ENCODE measurements at regions not wholly inside any gene's neighbourhood (a gene's known extent, or its start where the extent isn't known, plus 50 kb on each side); places are given as distances from the start of the nearest gene placed in this dataset.

DNA sequence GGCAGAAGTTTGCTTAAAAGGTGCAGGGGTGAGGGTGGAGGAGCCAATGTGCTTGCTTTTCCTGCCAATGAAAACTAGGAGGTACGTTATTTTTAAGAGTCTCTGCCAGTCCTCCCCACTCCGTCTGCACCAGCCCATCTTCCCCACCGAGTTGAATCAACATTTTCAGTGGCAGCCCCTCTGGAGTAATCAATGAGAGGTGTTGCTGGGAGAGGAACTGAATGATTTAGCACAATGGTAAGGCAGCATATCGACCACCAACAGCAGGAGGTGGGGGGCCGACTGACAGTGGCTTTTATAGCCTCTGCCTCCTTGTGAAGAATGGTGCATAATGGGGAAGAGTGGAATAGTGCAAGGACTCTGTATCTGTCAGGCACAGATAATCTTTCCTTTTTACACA lies 1465.0 kb upstream of the GOT2 start:
- Mint-ChIP-seq H3K27me3 (ENCODE audit: unreplicated experiment) (no peaks in the 10 kb centered on the region), H3K9me3 (ENCODE audit: unreplicated experiment) (no peaks in the 10 kb centered on the region), H3K36me3 (ENCODE audit: unreplicated experiment) (no peaks in the 10 kb centered on the region), H3K4me1 (ENCODE audit: unreplicated experiment) (peaks cover 3% of the 10 kb centered on the region), H3K27ac (ENCODE audit: unreplicated experiment) (no peak overlapping the region), H3K4me3 (ENCODE audit: unreplicated experiment) (no peak overlapping the region)
- no peak for DNase-seq (ENCODE audit: extremely low spot score, unreplicated experiment)
- TF ChIP-seq, protein P1, sequence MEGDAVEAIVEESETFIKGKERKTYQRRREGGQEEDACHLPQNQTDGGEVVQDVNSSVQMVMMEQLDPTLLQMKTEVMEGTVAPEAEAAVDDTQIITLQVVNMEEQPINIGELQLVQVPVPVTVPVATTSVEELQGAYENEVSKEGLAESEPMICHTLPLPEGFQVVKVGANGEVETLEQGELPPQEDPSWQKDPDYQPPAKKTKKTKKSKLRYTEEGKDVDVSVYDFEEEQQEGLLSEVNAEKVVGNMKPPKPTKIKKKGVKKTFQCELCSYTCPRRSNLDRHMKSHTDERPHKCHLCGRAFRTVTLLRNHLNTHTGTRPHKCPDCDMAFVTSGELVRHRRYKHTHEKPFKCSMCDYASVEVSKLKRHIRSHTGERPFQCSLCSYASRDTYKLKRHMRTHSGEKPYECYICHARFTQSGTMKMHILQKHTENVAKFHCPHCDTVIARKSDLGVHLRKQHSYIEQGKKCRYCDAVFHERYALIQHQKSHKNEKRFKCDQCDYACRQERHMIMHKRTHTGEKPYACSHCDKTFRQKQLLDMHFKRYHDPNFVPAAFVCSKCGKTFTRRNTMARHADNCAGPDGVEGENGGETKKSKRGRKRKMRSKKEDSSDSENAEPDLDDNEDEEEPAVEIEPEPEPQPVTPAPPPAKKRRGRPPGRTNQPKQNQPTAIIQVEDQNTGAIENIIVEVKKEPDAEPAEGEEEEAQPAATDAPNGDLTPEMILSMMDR (IDR thresholded peaks at IDR 0.05), result no peak

GRCh38 chr16:60181536-60181935 lies 1447.4 kb upstream of the GOT2 start:
- H3K36me3 Mint-ChIP-seq (ENCODE audit: unreplicated experiment), result no peaks in the 10 kb centered on the region

GRCh38 chr16:60180609-60181008 lies 1446.5 kb upstream of the GOT2 start:
- peaks cover 4% of the 10 kb centered on the region for H3K27me3 Mint-ChIP-seq (ENCODE audit: unreplicated experiment)
- no peaks in the 10 kb centered on the region for H3K36me3 Mint-ChIP-seq (ENCODE audit: unreplicated experiment)
- no peak overlapping the region for H3K27ac Mint-ChIP-seq (ENCODE audit: unreplicated experiment)
- no peaks in the 10 kb centered on the region for H3K4me1 Mint-ChIP-seq (ENCODE audit: unreplicated experiment)
- TF ChIP-seq, protein P1 (IDR thresholded peaks at IDR 0.05), result no peak
- DNase-seq (ENCODE audit: extremely low spot score, unreplicated experiment), result no peak
- no peak overlapping the region for H3K4me3 Mint-ChIP-seq (ENCODE audit: unreplicated experiment)
- no peaks in the 10 kb centered on the region for H3K9me3 Mint-ChIP-seq (ENCODE audit: unreplicated experiment)

More at GRCh38 chr16:60181536-60181935, 1447.4 kb upstream of the GOT2 start:
- Mint-ChIP-seq H3K9me3 (ENCODE audit: unreplicated experiment) (no peaks in the 10 kb centered on the region), H3K4me3 (ENCODE audit: unreplicated experiment) (no peak overlapping the region), H3K27me3 (ENCODE audit: unreplicated experiment) (peaks cover 4% of the 10 kb centered on the region), H3K4me1 (ENCODE audit: unreplicated experiment) (no peaks in the 10 kb centered on the region), H3K27ac (ENCODE audit: unreplicated experiment) (no peak overlapping the region)
- TF ChIP-seq, protein P1 (IDR thresholded peaks at IDR 0.05), result no peak
- DNase-seq (ENCODE audit: extremely low spot score, unreplicated experiment), result no peak

DNA sequence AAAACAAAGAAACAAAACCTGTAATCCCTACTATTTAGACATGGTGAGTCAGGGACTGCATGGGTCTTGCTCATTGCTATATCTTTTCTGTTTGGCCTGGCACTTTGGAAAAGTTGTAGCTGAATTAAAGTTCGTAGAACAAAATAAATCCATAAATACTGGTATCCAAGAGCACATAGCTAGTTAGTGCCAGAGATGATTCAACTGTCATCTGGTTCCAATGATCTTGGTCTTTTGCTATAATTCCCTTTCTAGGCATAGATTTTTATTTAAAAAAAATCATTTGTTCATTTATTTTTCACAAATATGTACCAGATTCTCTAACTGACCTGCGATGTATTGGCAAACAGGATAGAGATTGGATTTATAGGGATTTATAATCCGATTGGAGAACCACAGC lies 1436.1 kb upstream of the GOT2 start:
- H3K27ac Mint-ChIP-seq (ENCODE audit: unreplicated experiment), result no peak overlapping the region
- no peak for DNase-seq (ENCODE audit: extremely low spot score, unreplicated experiment)
- no peaks in the 10 kb centered on the region for H3K27me3 Mint-ChIP-seq (ENCODE audit: unreplicated experiment)
- no peak overlapping the region for H3K4me3 Mint-ChIP-seq (ENCODE audit: unreplicated experiment)
- TF ChIP-seq, protein P1 (IDR thresholded peaks at IDR 0.05), result no peak
- H3K4me1 Mint-ChIP-seq (ENCODE audit: unreplicated experiment), result no peaks in the 10 kb centered on the region
- no peaks in the 10 kb centered on the region for H3K9me3 Mint-ChIP-seq (ENCODE audit: unreplicated experiment)
- no peaks in the 10 kb centered on the region for H3K36me3 Mint-ChIP-seq (ENCODE audit: unreplicated experiment)

DNA sequence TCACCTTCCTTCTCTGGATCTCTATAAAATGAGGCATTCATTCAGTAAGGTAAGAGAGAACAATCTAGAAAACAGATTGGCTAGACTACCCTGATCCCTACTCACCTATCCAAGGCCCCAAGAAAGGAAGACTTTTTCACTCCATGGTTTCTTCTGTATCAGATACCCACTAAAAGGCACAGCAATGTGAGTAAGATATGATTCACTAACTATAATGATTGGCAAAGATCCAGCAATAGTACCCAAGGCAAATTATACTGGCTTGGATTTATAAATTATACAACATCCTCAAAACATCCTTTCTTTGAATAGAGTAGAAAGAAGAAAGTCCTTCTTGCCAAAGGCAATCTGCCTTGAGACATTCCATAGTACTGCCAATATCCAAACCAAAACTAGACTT lies 1432.0 kb upstream of the GOT2 start:
- no peak for DNase-seq (ENCODE audit: extremely low spot score, unreplicated experiment)
- Mint-ChIP-seq H3K4me1 (ENCODE audit: unreplicated experiment) (peaks cover 3% of the 10 kb centered on the region), H3K27me3 (ENCODE audit: unreplicated experiment) (no peaks in the 10 kb centered on the region), H3K9me3 (ENCODE audit: unreplicated experiment) (no peaks in the 10 kb centered on the region), H3K4me3 (ENCODE audit: unreplicated experiment) (no peak overlapping the region), H3K36me3 (ENCODE audit: unreplicated experiment) (no peaks in the 10 kb centered on the region), H3K27ac (ENCODE audit: unreplicated experiment) (no peak overlapping the region)
- TF ChIP-seq, protein P1 (IDR thresholded peaks at IDR 0.05), result no peak
